Esophagus squamous epithelium (tissue), 4 donors: ENCODE measurements at regions not wholly inside any gene's neighbourhood (a gene's known extent, or its start where the extent isn't known, plus 50 kb on each side); places are given as distances from the start of the nearest gene placed in this dataset.

Experiments
- POLR2A ChIP-seq, 4 donors: fragments of 450-650 bp; IDR thresholded peaks; one replicate each; pipeline ENCODE4 v1.6.1; 2017; ENCODE audit warnings: antibody characterized with exemption in 4 of 4, mild to moderate bottlenecking in 4 of 4, moderate library complexity in 3 of 4
- TF ChIP-seq, protein P1 (sequence below), 6 experiments: fragments of 450-650 bp in 4 of 6; fragments of 200-600 bp in 2 of 6; sonication (generic) in 2 of 6; IDR thresholded peaks; one replicate each; pipeline ENCODE4 v1.5.1; 2016 to 2019; ENCODE audit warnings: antibody characterized with exemption in 6 of 6, mild to moderate bottlenecking in 4 of 6, moderate library complexity in 4 of 6

DNA sequence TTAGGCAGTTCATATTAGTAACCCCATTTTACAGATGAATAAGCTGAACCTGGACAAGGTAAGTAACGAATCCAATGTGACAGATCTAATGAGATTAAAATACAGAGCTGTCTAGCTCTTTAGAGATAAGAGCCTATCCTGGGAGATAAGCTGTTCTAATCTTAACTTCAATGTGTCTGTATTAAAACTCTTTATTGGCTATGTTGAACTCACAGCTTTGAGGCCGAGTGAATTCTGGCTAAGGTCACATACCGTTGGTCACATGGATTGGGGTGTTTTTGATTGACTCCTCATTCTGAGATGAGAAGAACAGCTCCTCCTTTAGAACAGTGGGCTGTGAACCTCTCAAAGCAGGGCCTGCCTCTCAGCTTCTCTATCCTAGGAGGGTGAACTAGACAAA lies 113.4 kb upstream of the EEPD1 start:
- no peak for TF ChIP-seq POLR2A (IDR thresholded peaks at IDR 0.05)
- TF ChIP-seq, protein P1, sequence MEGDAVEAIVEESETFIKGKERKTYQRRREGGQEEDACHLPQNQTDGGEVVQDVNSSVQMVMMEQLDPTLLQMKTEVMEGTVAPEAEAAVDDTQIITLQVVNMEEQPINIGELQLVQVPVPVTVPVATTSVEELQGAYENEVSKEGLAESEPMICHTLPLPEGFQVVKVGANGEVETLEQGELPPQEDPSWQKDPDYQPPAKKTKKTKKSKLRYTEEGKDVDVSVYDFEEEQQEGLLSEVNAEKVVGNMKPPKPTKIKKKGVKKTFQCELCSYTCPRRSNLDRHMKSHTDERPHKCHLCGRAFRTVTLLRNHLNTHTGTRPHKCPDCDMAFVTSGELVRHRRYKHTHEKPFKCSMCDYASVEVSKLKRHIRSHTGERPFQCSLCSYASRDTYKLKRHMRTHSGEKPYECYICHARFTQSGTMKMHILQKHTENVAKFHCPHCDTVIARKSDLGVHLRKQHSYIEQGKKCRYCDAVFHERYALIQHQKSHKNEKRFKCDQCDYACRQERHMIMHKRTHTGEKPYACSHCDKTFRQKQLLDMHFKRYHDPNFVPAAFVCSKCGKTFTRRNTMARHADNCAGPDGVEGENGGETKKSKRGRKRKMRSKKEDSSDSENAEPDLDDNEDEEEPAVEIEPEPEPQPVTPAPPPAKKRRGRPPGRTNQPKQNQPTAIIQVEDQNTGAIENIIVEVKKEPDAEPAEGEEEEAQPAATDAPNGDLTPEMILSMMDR (IDR thresholded peaks at IDR 0.05), result no peak
